CD4-positive, alpha-beta T cell (primary cell): ENCODE measurements at regions not wholly inside any gene's neighbourhood (a gene's known extent, or its start where the extent isn't known, plus 50 kb on each side); places are given as distances from the start of the nearest gene placed in this dataset.
"Not testable (repeated sequence)": the region's sequence is repeated elsewhere in the genome, so short reads cannot be mapped to it uniquely, and the experiment has no call there.

Source experiments
- ATAC-seq: fragments of 200-7000 bp; cut with Tn5 transposase; one replicate; pipeline ENCODE4 v1.10.0; 2022; ENCODE audit warnings: mild to moderate bottlenecking; ENCODE audit not compliant: poor library complexity
- CTCF ChIA-PET: fragments of 350-600 bp; sonication (Branson Sonifier 250); formaldehyde crosslinking; loops from one replicate; lab custom pipeline; 2021; ENCODE audit warnings: antibody characterized with exemption, inconsistent platforms; lab: Charles Lee
- POLR2A ChIA-PET: fragments of 350-600 bp; sonication (Branson Sonifier 250); formaldehyde crosslinking; loops from one replicate; lab custom pipeline; 2021; ENCODE audit warnings: antibody characterized with exemption, inconsistent platforms; lab: Charles Lee
- DNase-seq, 14 experiments: peaks; one replicate each; pipeline ENCODE4 v3.0.0-alpha.2; 2013 to 2020; ENCODE audit warnings: mixed read lengths in 2 of 14
- H3K27ac ChIP-seq, 2 donors: one replicate each; pipeline versions ENCODE4 v1.5.1 to v1.7.0; 2013; ENCODE audit warnings: low read length in 2 of 2, low read depth in 1 of 2, mild to moderate bottlenecking in 1 of 2
- H3K27me3 ChIP-seq, 2 experiments: 1 replicate in 1 of 2; 2 replicates in 1 of 2; pipeline versions ENCODE4 v1.6.1 to v1.7.0; 2013; ENCODE audit warnings: low read length in 2 of 2, control low read depth in 1 of 2, mild to moderate bottlenecking in 1 of 2, moderate library complexity in 1 of 2; ENCODE audit not compliant: insufficient read depth in 2 of 2, control insufficient read depth in 1 of 2
- H3K36me3 ChIP-seq: one replicate; pipeline ENCODE4 v1.6.1; 2013; ENCODE audit warnings: low read length, control low read depth; ENCODE audit not compliant: insufficient read depth
- H3K4me1 ChIP-seq: one replicate; pipeline ENCODE4 v1.6.1; 2013; ENCODE audit warnings: low read length, control low read depth; ENCODE audit not compliant: insufficient read depth
- H3K4me3 ChIP-seq: one replicate; pipeline ENCODE4 v1.5.1; 2013; ENCODE audit warnings: mild to moderate bottlenecking, low read length, moderate library complexity
- H3K9me3 ChIP-seq, 2 experiments: 1 replicate in 1 of 2; 2 replicates in 1 of 2; pipeline versions ENCODE4 v1.6.1 to v1.7.0; 2013; ENCODE audit warnings: low read length in 2 of 2, mild to moderate bottlenecking in 2 of 2, control low read depth in 1 of 2, moderate library complexity in 1 of 2; ENCODE audit not compliant: control insufficient read depth in 1 of 2, insufficient read depth in 1 of 2
- H3K27ac Mint-ChIP-seq: one replicate; pipeline ENCODE4 v1.8.0; 2020; ENCODE audit warnings: mixed read lengths
- H3K27me3 Mint-ChIP-seq: one replicate; pipeline ENCODE4 v1.8.0; 2021; ENCODE audit warnings: mixed read lengths
- H3K36me3 Mint-ChIP-seq: one replicate; pipeline ENCODE4 v1.8.0; 2021; ENCODE audit warnings: low read depth, mixed read lengths
- H3K4me1 Mint-ChIP-seq: one replicate; pipeline ENCODE4 v1.8.0; 2021; ENCODE audit warnings: low read depth, mixed read lengths
- H3K4me3 Mint-ChIP-seq: one replicate; pipeline ENCODE4 v1.8.0; 2020; ENCODE audit warnings: mild to moderate bottlenecking, mixed read lengths
- H3K9me3 Mint-ChIP-seq: one replicate; pipeline ENCODE4 v1.8.0; 2020; ENCODE audit warnings: mixed read lengths
- intact Hi-C, 2 experiments: fragments of 100-400 bp; cut with DNase I in 1 of 2; cut with micrococcal nuclease in 1 of 2; formaldehyde crosslinking; loops; one replicate each; pipeline versions ENCODE4 v1.15.1 to v1.9.0; 2023 to 2025; cut with DNase I, micrococcal nuclease
- TF ChIP-seq, protein P1 (sequence below): fragments of 200-600 bp; IDR thresholded peaks from one replicate; pipeline ENCODE4 v1.8.0; 2022; ENCODE audit warnings: antibody characterized with exemption, mild to moderate bottlenecking

- H3K27ac Mint-ChIP-seq: no peak overlapping the region
- POLR2A ChIA-PET: no interaction called here
- no peak for ATAC-seq
Observed at GRCh38 chr1:104028416-104029035, 278.8 kb downstream of the AMY1C start.

GRCh38 chr1:104029456-104029970 is 279.8 kb downstream of the AMY1C start:
- ChIA-PET CTCF (no interaction called here), POLR2A (no interaction called here)
- H3K4me3 ChIP-seq: no peak overlapping the region
- ATAC-seq: no peak
- TF ChIP-seq, protein P1, sequence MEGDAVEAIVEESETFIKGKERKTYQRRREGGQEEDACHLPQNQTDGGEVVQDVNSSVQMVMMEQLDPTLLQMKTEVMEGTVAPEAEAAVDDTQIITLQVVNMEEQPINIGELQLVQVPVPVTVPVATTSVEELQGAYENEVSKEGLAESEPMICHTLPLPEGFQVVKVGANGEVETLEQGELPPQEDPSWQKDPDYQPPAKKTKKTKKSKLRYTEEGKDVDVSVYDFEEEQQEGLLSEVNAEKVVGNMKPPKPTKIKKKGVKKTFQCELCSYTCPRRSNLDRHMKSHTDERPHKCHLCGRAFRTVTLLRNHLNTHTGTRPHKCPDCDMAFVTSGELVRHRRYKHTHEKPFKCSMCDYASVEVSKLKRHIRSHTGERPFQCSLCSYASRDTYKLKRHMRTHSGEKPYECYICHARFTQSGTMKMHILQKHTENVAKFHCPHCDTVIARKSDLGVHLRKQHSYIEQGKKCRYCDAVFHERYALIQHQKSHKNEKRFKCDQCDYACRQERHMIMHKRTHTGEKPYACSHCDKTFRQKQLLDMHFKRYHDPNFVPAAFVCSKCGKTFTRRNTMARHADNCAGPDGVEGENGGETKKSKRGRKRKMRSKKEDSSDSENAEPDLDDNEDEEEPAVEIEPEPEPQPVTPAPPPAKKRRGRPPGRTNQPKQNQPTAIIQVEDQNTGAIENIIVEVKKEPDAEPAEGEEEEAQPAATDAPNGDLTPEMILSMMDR: no peak
- Mint-ChIP-seq H3K36me3 (no peaks in the 10 kb centered on the region), H3K4me3 (no peak overlapping the region), H3K9me3 (peaks cover 5% of the 10 kb centered on the region), H3K27ac (no peak overlapping the region), H3K27me3 (no peaks in the 10 kb centered on the region), H3K4me1 (no peaks in the 10 kb centered on the region)
- intact Hi-C loops: no loop called here
- DNase-seq: no peak
- no peaks in the 10 kb centered on the region for H3K27me3 ChIP-seq
- no peaks in the 10 kb centered on the region for H3K9me3 ChIP-seq
- H3K4me1 ChIP-seq: no peaks in the 10 kb centered on the region
- H3K27ac ChIP-seq: no peak overlapping the region
- no peaks in the 10 kb centered on the region for H3K36me3 ChIP-seq

More at GRCh38 chr1:104028416-104029035, 278.8 kb downstream of the AMY1C start:
- H3K4me3 ChIP-seq: no peak overlapping the region
- TF ChIP-seq, protein P1: no peak
- H3K9me3 Mint-ChIP-seq: peaks cover 4% of the 10 kb centered on the region
- CTCF ChIA-PET: no interaction called here
- intact Hi-C loops: no loop called here
- H3K36me3 Mint-ChIP-seq: no peaks in the 10 kb centered on the region
- H3K4me1 ChIP-seq: no peaks in the 10 kb centered on the region
- H3K27me3 Mint-ChIP-seq: no peaks in the 10 kb centered on the region
- no peak overlapping the region for H3K4me3 Mint-ChIP-seq
- H3K4me1 Mint-ChIP-seq: no peaks in the 10 kb centered on the region
- H3K27ac ChIP-seq: no peak overlapping the region
- no peaks in the 10 kb centered on the region for H3K9me3 ChIP-seq
- DNase-seq: no peak
- H3K27me3 ChIP-seq: no peaks in the 10 kb centered on the region
- no peaks in the 10 kb centered on the region for H3K36me3 ChIP-seq

DNA sequence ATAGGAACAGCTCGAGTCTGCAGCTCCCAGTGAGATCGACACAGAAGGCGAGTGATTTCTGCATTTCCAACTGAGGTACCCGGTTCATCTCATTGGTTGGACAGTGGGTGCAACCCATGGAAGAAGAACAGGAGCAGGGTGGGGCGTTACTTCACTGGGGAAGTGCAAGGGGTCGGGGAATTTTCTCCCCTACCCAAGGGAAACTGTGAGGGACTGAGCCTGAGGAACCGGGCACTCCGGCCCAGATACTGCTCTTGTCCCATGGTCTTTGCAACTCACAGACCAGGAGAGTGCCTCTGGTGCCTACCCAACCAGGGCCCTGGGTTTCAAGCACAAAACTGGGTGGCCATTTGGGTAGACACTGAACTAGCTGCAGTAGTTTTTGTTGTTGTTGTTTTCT is 307.1 kb downstream of the AMY1C start:
- no peak for DNase-seq
- Histone ChIP-seq H3K4me1 (no peaks in the 10 kb centered on the region), H3K4me3 (no peak overlapping the region), H3K9me3 (peaks cover 0 to 17% of the 10 kb centered on the region in 2 experiments), H3K27ac (no peak overlapping the region), H3K36me3 (no peaks in the 10 kb centered on the region), H3K27me3 (no peaks in the 10 kb centered on the region)
- H3K27ac Mint-ChIP-seq: no peak overlapping the region
- intact Hi-C loops: no loop called here
- H3K36me3 Mint-ChIP-seq: no peaks in the 10 kb centered on the region
- POLR2A ChIA-PET: no interaction called here
- H3K4me1 Mint-ChIP-seq: no peaks in the 10 kb centered on the region
- CTCF ChIA-PET: no interaction called here
- TF ChIP-seq, protein P1: no peak
- H3K27me3 Mint-ChIP-seq: no peaks in the 10 kb centered on the region
- H3K9me3 Mint-ChIP-seq: peaks cover 11% of the 10 kb centered on the region
- no peak overlapping the region for H3K4me3 Mint-ChIP-seq
- ATAC-seq: no peak

DNA sequence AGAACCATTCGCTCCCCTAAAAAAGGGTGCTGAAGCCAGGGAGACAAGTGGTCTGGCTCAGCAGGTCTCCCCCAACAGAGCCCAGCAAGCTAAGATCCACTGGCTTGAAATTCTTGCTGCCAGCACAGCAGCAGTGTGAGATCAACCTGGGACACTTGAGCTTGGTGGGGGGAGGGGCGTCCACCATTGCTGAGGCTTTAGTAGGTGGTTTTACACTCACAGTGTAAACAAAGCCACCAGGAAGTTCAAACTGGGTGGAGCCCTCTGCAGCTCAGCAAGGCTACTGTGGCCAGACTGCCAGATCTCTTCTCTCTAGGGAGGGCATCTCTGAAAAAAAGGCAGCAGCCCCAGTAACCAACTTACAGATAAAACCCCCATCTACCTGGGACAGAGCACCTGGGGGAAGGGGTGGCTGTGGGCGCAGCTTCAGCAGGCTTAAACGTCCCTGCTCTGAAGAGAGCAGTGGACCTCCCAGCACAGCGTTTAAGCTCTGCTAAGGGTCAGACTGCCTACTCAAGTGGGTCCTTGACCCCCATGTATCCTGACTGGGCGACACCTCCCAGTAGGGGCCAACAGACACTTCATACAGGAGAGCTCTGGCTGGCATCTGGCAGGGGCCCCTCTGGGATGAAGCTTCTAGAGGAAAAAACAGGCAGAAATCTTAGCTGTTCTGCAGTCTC is 307.7 kb downstream of the AMY1C start:
- peak in 1 of 14 experiments; percentile 5 for DNase-seq
- H3K27me3 Mint-ChIP-seq, POLR2A ChIA-PET, H3K4me1 ChIP-seq, H3K27ac Mint-ChIP-seq, H3K27ac ChIP-seq, CTCF ChIA-PET, H3K9me3 Mint-ChIP-seq, H3K27me3 ChIP-seq, H3K4me1 Mint-ChIP-seq, intact Hi-C loops, H3K36me3 ChIP-seq, H3K36me3 Mint-ChIP-seq, ATAC-seq, H3K4me3 Mint-ChIP-seq, H3K4me3 ChIP-seq: not testable (repeated sequence)
- H3K9me3 ChIP-seq: peaks cover 0 to 15% of the 10 kb centered on the region in 2 experiments

- not testable (repeated sequence) for ATAC-seq
Observed at GRCh38 chr1:104061637-104062036, 311.9 kb downstream of the AMY1C start.

More at GRCh38 chr1:104061637-104062036, 311.9 kb downstream of the AMY1C start:
- H3K27me3 ChIP-seq, H3K4me3 ChIP-seq, POLR2A ChIA-PET, H3K27me3 Mint-ChIP-seq, H3K36me3 Mint-ChIP-seq, DNase-seq, H3K4me1 ChIP-seq, H3K27ac ChIP-seq, H3K27ac Mint-ChIP-seq, H3K4me3 Mint-ChIP-seq, intact Hi-C loops, H3K36me3 ChIP-seq, H3K4me1 Mint-ChIP-seq, H3K9me3 Mint-ChIP-seq, CTCF ChIA-PET: not testable (repeated sequence)
- H3K9me3 ChIP-seq: peaks cover 0 to 10% of the 10 kb centered on the region in 2 experiments
